GM19324 (cell line): ENCODE measurements at regions not wholly inside any gene's neighbourhood (a gene's known extent, or its start where the extent isn't known, plus 50 kb on each side); places are given as distances from the start of the nearest gene placed in this dataset.

Source experiments
- ATAC-seq: cut with Tn5 transposase; IDR thresholded peaks from one replicate; pipeline ENCODE4 v1.9.1; 2021; ENCODE audit warnings: mild to moderate bottlenecking, moderate library complexity; ENCODE audit not compliant: unreplicated experiment, low FRiP score

- ATAC-seq = no peak
Measured at GRCh38 chr9:79221084-79221483, 350.7 kb upstream of the TLE4 start.

- no peak for ATAC-seq
Measured at GRCh38 chr9:79222483-79222882, 349.3 kb upstream of the TLE4 start.

- ATAC-seq = no peak
Measured at GRCh38 chr9:79224672-79225433, 346.9 kb upstream of the TLE4 start.

- ATAC-seq = no peak
Measured at GRCh38 chr9:79233542-79233941, 338.2 kb upstream of the TLE4 start.

- no peak for ATAC-seq
Measured at GRCh38 chr9:79236466-79236865, 335.3 kb upstream of the TLE4 start.

GRCh38 chr9:79237861-79238260 is 333.9 kb upstream of the TLE4 start:
- ATAC-seq = no peak

- ATAC-seq = no peak
Measured at GRCh38 chr9:79240774-79241173, 331.0 kb upstream of the TLE4 start.

- ATAC-seq = no peak
Measured at GRCh38 chr9:79242489-79242888, 329.3 kb upstream of the TLE4 start.

GRCh38 chr9:79246170-79246569 is 325.6 kb upstream of the TLE4 start:
- ATAC-seq = no peak

- no peak for ATAC-seq
Measured at GRCh38 chr9:79247021-79247420, 324.7 kb upstream of the TLE4 start.

- ATAC-seq = no peak
Measured at GRCh38 chr9:79250806-79251205, 321.0 kb upstream of the TLE4 start.

GRCh38 chr9:79254900-79255650 is 316.7 kb upstream of the TLE4 start:
- no peak for ATAC-seq

GRCh38 chr9:79255651-79256260 is 316.0 kb upstream of the TLE4 start:
- no peak for ATAC-seq

GRCh38 chr9:79256691-79257213 is 315.0 kb upstream of the TLE4 start:
- no peak for ATAC-seq

GRCh38 chr9:79257228-79257781 is 314.5 kb upstream of the TLE4 start:
- no peak for ATAC-seq

- no peak for ATAC-seq
Measured at GRCh38 chr9:79257790-79258351, 313.9 kb upstream of the TLE4 start.

- no peak for ATAC-seq
Measured at GRCh38 chr9:79259858-79260257, 311.9 kb upstream of the TLE4 start.

- no peak for ATAC-seq
Measured at GRCh38 chr9:79263628-79264027, 308.1 kb upstream of the TLE4 start.

- no peak for ATAC-seq
Measured at GRCh38 chr9:79264041-79264440, 307.7 kb upstream of the TLE4 start.

GRCh38 chr9:79264511-79265355 is 307.0 kb upstream of the TLE4 start:
- ATAC-seq = no peak
